DMS79 (cell line): ENCODE measurements at regions not wholly inside any gene's neighbourhood (a gene's known extent, or its start where the extent isn't known, plus 50 kb on each side); places are given as distances from the start of the nearest gene placed in this dataset.
"Not testable (repeated sequence)": the region's sequence is repeated elsewhere in the genome, so short reads cannot be mapped to it uniquely, and the experiment has no call there.

Experiments used
- DNase-seq: peaks from one replicate; lab custom pipeline; 2025; lab: John Stamatoyannopoulos, UW

DNA sequence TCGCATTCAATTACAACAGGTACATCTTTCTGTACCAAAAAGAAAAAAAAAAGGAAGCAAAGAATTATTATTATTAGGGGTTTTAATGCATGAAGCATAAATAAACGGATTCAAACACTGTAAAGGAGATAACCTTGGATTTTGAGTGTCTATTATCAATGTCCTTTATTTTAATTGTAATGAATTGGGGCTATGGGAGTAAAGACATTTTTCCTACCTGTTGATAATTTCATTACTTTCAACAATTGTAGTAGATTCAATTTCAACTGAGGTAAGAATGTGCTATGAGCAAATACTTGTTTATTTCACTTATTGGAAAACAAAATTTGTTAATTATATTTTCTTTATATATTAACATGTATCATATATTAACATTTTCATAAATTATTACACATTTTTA is 855.6 kb downstream of the KCNJ2 start:
- DNase-seq, result no peak

- no peak for DNase-seq
Observed at GRCh38 chr17:71029246-71029645, 859.9 kb downstream of the KCNJ2 start.

- DNase-seq, result not testable (repeated sequence)
Observed at GRCh38 chr17:71031286-71031685, 862.0 kb downstream of the KCNJ2 start.

GRCh38 chr17:71032746-71033273 is 863.5 kb downstream of the KCNJ2 start:
- no peak for DNase-seq

DNA sequence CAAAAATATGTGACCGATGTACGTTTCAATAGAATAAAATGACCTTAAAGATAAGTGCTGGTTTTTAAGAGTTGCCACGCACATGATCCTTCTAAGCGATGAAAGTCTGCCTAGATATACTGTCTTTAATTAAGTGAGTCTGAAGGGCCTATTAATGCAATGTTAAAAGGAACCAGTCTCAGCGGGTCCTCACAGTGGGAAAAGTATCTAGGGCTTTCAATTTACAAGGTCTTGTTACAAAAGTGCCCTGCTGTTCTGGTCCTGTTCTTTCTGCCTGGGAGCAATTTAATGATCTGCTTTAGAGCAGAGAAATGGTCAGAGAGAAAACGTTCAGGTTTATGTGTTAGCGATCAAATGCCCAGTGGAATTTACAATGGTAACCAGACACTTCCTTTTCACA is 864.0 kb downstream of the KCNJ2 start:
- no peak for DNase-seq

DNA sequence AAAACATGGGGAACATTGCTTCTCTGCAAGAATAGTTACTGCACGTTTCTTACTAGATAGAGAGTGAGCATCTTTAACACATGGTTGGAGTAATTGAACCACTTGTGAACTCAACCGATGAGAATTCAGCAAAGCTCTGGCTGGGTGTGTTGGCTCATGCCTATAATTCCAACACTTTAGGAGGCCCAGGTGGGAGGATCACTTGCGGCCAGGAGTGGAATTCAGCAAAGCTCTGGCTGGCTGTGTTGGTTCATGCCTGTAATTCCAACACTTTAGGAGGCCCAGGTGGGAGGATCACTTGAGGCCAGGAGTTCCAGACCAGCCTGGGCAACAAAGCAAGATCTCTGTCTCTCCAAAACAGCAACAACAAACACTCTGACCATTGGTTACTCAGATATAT is 865.9 kb downstream of the KCNJ2 start:
- DNase-seq, result no peak

DNA sequence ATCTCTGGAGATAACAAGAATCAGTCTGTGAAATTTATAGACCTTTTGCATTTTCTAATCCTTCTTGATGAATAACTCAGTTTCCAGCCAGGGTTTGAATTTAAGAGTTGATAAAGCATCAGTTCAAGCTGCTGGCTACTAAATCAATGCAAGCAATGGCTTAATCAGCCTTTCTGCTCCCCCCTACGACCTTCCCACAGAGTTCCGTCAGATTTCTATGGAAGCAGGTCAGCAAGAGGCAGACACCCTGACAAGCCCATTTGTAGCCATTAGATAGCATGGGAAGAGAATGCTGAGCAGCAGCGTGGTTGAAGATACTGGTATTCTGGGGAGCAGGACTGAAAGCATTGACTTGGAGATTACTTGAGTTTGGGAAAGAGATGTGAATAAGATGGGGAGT is 868.1 kb downstream of the KCNJ2 start:
- no peak for DNase-seq

- no peak for DNase-seq
Observed at GRCh38 chr17:71039391-71039790, 870.1 kb downstream of the KCNJ2 start.

- DNase-seq, result no peak
Observed at GRCh38 chr17:71052971-71053370, 883.6 kb downstream of the KCNJ2 start.

GRCh38 chr17:71055128-71055527 is 885.8 kb downstream of the KCNJ2 start:
- DNase-seq, result no peak

GRCh38 chr17:71057448-71057847 is 888.1 kb downstream of the KCNJ2 start:
- DNase-seq, result no peak

DNA sequence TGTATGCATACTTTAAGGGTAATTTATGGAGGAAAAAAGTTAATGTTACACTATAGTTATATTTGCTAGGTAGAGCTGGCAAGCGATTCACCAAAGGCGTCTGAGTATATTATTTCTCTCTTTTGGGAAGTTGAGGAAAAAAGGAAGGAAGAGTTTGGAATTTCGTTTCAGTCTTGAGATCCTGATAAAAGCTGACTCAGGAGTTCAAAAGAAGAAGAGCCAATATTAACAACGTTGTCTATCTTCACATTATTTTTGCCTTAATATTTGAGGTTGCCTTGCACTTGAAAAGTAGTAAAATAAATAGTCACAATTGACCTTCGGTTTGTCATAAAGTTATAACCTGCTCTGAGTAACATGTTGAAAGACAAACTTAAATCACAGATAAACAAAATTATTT is 888.6 kb downstream of the KCNJ2 start:
- DNase-seq, result no peak

DNA sequence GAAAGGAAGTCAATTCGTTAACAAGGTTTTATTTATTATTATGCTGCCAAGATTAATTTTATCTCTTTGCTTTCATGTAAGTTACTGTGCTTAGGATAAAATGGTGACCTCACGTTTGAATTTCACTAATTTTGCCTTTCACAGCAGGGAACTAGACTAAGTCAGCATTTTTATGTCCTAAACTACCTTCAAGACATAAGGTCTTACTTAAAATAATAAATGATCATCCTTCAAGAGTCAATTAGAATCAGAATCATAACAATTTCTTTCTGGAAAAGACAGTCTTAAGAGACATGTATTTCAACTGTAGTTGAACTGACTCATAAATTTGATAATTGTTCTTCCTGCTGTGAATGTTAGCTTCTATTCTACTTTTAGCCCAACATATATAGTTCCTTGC is 893.8 kb downstream of the KCNJ2 start:
- no peak for DNase-seq

DNA sequence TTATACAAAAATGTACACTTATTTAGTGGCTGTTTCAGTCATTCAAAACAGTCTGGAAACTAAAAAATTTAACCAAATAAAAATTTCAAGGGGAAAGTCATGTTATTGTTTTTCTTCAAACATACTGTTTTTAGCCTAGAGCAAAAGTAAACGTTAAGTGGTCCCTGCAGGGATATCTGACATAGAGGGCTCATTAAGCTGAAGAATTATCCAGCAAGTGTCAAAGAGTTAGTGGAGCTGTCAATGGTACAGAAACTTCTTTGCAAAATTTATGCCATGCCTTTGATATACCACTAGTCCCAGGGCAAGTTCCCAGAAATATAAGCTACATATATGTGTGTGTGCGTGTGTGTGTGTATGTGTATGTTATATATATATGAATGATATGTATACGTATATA is 894.2 kb downstream of the KCNJ2 start:
- no peak for DNase-seq

GRCh38 chr17:71067669-71068407 is 898.5 kb downstream of the KCNJ2 start:
- DNase-seq, result no peak

DNA sequence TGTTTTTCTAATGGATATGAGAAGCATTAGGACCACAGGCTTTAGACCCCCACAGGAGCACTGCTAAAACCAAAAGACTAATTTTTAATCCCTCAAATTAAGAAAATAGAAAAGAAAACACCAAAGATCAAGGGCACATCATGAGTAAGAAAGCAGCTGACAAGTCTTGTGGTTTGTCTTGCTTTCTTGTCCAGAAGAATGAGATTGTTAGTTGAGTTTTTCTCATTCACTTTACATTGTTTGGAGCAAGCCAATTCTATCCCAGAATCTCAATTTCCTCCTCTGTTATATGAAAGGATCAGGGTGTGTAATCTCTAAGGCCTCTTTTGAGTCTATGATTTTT is 899.0 kb downstream of the KCNJ2 start:
- DNase-seq, result no peak

GRCh38 chr17:71071041-71071440 is 901.7 kb downstream of the KCNJ2 start:
- DNase-seq, result no peak

DNA sequence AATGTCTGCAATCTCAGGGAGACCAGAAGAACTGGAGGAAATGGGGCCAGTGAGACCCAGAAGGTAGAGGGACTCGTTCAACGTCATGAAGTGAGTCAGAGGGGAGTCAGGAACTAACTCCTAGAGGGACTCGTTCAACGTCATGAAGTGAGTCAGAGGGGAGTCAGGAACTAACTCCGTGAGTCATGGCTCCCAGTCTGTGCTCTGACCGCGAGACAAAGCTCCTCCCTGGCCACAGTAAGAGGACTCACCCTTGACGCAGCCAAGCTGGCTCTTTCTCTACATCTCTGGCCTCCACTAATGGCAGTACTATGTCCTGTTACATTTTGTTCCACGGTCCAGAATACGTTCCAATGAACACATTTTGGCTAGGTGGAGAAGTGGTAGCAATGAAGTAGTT is 902.5 kb downstream of the KCNJ2 start:
- DNase-seq, result no peak

GRCh38 chr17:71080937-71081336 is 911.6 kb downstream of the KCNJ2 start:
- no peak for DNase-seq

DNA sequence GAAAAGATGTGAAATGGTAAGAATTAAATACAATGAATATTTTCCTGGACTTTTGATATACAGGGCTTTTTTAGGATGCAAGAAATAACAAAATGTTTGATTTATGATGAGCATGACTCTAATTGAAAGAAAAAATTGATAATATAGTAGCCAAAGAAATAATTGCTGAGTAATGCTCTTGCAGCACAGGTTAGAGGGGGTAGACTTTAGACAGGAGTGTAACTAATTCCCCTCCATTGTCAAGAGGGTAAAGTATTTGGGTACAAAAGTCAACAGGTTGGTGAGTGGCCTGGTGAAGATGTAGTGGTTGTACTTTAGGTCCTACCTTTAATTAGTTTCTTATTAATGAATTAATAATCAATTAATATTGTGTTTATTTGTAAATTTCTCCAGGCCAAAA is 912.3 kb downstream of the KCNJ2 start:
- no peak for DNase-seq

DNA sequence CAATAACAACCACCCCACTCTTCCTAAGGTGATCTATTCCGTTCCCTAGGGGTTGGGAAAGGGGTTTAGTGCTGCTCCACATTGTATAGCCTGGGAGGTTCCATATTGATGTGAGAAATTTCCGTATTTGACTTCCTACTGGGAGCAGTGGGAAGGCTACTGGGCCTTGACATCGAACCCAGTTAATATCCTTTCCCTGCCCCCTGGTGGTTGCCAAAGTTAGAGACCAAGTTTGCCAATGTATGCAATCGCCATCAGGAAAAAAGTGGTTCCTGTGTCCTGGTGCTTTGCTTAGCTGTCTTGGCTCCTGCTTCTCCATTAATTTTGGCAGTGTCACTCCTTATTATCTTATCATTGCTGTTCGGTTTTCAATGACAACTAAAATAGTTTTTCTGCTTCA is 914.9 kb downstream of the KCNJ2 start:
- no peak for DNase-seq

DNA sequence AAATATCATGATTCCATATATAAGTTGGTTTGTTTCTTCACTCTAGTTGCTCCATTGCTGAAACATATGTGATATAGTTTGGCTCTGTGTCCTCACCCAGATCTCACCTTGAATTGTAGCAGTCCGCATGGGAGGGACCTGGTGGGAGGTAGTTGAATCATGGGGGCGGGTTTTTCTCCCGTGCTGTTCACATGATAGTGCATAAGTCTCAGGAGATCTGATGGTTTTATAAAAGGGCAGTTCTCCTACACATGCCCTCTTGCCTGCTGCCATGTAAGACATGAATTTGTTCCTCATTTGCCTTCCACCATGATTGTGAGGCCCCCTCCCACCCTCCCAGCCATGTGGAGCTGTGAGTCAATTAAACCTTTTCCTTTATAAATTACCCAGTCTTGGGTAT is 915.5 kb downstream of the KCNJ2 start:
- no peak for DNase-seq

- DNase-seq, result no peak
Observed at GRCh38 chr17:71085238-71086033, 916.1 kb downstream of the KCNJ2 start.

DNA sequence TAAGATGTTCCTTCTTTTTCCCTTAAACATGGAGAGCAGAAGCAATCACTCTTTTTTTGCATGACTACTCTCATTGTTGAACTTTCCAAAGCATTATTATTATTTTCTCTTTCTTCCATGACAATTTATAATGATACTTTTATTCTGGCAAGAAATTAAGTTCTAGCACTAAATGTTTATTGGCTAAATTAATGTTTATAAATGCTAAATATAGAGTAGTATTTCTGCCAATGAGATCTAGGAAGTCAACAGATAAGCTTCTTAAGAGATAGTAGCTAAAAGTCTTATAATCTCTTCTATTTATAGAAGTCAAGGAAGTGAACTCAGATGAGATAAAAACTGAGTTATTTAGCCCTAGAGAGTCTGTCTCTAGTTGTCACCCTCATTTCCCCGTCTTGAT is 920.1 kb downstream of the KCNJ2 start:
- no peak for DNase-seq
